ENCODE measurements at regions not wholly inside any gene's neighbourhood (a gene's known extent, or its start where the extent isn't known, plus 50 kb on each side); places are given as distances from the start of the nearest gene placed in this dataset.

DNA sequence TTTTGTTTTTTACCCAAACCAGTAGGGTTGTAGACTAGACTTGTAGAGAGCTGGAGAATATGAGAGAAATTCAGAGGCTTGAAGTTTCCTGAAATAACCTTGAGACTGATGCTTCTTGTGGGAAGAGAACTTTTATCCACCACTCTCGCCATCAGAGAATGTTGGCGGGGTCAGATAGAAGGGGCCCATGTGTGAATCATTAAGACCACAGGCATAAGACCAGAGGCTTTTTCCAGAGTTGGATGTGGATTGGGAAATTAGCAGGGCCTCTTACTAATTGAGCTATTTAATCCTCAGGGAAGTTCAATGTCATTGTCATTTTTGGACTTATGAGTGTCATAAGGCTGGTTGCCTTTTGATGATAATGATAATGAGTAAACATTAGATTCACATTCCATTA lies 246.9 kb upstream of the THRB start:
- Histone ChIP-seq H4K20me1 (ENCODE audit: control insufficient read depth, insufficient read depth) (no peaks in the 10 kb centered on the region), H3K4me3 (no peak overlapping the region), H3K27ac (ENCODE audit: control insufficient read depth, insufficient read depth) (no peak overlapping the region), H3K4me2 (ENCODE audit: control insufficient read depth, insufficient read depth) (no peak overlapping the region), H3K79me2 (ENCODE audit: control insufficient read depth, insufficient read depth, low read length) (no peaks in the 10 kb centered on the region), H3K4me1 (ENCODE audit: control insufficient read depth, insufficient read depth, low read length) (no peaks in the 10 kb centered on the region), H3K9ac (ENCODE audit: control insufficient read depth, insufficient read depth, low read length) (no peak overlapping the region), H3K36me3 (ENCODE audit: control insufficient read depth in 2 of 2, insufficient read depth in 2 of 2, low read length in 1 of 2) (no peaks in the 10 kb centered on the region), H3K27me3 (replicated peaks in 1 of 2; ENCODE audit: control insufficient read depth in 2 of 2, insufficient read depth in 2 of 2, low read length in 1 of 2) (no peaks in the 10 kb centered on the region), H3K9me3 (replicated peaks; ENCODE audit: control insufficient read depth, insufficient read depth, low read length) (no peaks in the 10 kb centered on the region), H2AFZ (ENCODE audit: control insufficient read depth, low read depth, low read length) (no peak overlapping the region)
- ATAC-seq = no peak
- TF ChIP-seq CREM (IDR thresholded peaks at IDR 0.05; ENCODE audit: low read depth) (no peak), DPF2 (IDR thresholded peaks at IDR 0.05) (no peak), RBBP5 (conservative IDR thresholded peaks at IDR 0.05) (no peak), HCFC1 (IDR thresholded peaks at IDR 0.05; ENCODE audit: low read length) (no peak), MEF2A (IDR thresholded peaks at IDR 0.05; ENCODE audit: insufficient read depth, low read depth, low read length) (no peak), TARDBP (IDR thresholded peaks at IDR 0.05; ENCODE audit: borderline replicate concordance) (no peak), NFXL1 (IDR thresholded peaks at IDR 0.05; ENCODE audit: borderline replicate concordance) (no peak), MYC (IDR thresholded peaks at IDR 0.05; ENCODE audit: insufficient read depth, insufficient read length, insufficient replicate concordance, low read length, severe bottlenecking) (no peak), RUNX3 (IDR thresholded peaks at IDR 0.05; ENCODE audit: low read length) (no peak), CBX3 (IDR thresholded peaks at IDR 0.05; ENCODE audit: borderline replicate concordance, low read depth) (no peak), CHD4 (IDR thresholded peaks at IDR 0.05) (no peak), HDAC2 (IDR thresholded peaks at IDR 0.05) (no peak), SREBF2 (IDR thresholded peaks at IDR 0.05; ENCODE audit: low read length) (no peak), STAT1 (conservative IDR thresholded peaks at IDR 0.05) (no peak), IKZF2 (IDR thresholded peaks at IDR 0.05) (no peak), SIN3A (IDR thresholded peaks at IDR 0.05; ENCODE audit: low read depth, low read length) (no peak)
- TF ChIP-seq, protein P1, sequence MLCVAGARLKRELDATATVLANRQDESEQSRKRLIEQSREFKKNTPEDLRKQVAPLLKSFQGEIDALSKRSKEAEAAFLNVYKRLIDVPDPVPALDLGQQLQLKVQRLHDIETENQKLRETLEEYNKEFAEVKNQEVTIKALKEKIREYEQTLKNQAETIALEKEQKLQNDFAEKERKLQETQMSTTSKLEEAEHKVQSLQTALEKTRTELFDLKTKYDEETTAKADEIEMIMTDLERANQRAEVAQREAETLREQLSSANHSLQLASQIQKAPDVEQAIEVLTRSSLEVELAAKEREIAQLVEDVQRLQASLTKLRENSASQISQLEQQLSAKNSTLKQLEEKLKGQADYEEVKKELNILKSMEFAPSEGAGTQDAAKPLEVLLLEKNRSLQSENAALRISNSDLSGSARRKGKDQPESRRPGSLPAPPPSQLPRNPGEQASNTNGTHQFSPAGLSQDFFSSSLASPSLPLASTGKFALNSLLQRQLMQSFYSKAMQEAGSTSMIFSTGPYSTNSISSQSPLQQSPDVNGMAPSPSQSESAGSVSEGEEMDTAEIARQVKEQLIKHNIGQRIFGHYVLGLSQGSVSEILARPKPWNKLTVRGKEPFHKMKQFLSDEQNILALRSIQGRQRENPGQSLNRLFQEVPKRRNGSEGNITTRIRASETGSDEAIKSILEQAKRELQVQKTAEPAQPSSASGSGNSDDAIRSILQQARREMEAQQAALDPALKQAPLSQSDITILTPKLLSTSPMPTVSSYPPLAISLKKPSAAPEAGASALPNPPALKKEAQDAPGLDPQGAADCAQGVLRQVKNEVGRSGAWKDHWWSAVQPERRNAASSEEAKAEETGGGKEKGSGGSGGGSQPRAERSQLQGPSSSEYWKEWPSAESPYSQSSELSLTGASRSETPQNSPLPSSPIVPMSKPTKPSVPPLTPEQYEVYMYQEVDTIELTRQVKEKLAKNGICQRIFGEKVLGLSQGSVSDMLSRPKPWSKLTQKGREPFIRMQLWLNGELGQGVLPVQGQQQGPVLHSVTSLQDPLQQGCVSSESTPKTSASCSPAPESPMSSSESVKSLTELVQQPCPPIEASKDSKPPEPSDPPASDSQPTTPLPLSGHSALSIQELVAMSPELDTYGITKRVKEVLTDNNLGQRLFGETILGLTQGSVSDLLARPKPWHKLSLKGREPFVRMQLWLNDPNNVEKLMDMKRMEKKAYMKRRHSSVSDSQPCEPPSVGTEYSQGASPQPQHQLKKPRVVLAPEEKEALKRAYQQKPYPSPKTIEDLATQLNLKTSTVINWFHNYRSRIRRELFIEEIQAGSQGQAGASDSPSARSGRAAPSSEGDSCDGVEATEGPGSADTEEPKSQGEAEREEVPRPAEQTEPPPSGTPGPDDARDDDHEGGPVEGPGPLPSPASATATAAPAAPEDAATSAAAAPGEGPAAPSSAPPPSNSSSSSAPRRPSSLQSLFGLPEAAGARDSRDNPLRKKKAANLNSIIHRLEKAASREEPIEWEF (IDR thresholded peaks at IDR 0.05; ENCODE audit: insufficient replicate concordance, low read depth, low read length) = no peak
- TF ChIP-seq, protein P2, sequence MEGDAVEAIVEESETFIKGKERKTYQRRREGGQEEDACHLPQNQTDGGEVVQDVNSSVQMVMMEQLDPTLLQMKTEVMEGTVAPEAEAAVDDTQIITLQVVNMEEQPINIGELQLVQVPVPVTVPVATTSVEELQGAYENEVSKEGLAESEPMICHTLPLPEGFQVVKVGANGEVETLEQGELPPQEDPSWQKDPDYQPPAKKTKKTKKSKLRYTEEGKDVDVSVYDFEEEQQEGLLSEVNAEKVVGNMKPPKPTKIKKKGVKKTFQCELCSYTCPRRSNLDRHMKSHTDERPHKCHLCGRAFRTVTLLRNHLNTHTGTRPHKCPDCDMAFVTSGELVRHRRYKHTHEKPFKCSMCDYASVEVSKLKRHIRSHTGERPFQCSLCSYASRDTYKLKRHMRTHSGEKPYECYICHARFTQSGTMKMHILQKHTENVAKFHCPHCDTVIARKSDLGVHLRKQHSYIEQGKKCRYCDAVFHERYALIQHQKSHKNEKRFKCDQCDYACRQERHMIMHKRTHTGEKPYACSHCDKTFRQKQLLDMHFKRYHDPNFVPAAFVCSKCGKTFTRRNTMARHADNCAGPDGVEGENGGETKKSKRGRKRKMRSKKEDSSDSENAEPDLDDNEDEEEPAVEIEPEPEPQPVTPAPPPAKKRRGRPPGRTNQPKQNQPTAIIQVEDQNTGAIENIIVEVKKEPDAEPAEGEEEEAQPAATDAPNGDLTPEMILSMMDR (IDR thresholded peaks at IDR 0.05 in 2 of 3, conservative IDR thresholded peaks at IDR 0.05 in 1 of 3; ENCODE audit: control insufficient read depth in 2 of 3, extremely low read depth in 1 of 3, insufficient read depth in 1 of 3, low read depth in 3 of 3, low read length in 3 of 3) = no peak
- TF ChIP-seq, protein P3, sequence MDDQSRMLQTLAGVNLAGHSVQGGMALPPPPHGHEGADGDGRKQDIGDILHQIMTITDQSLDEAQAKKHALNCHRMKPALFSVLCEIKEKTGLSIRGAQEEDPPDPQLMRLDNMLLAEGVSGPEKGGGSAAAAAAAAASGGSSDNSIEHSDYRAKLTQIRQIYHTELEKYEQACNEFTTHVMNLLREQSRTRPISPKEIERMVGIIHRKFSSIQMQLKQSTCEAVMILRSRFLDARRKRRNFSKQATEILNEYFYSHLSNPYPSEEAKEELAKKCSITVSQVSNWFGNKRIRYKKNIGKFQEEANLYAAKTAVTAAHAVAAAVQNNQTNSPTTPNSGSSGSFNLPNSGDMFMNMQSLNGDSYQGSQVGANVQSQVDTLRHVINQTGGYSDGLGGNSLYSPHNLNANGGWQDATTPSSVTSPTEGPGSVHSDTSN (IDR thresholded peaks at IDR 0.05; ENCODE audit: insufficient replicate concordance, low read depth, low read length) = no peak
- ChIA-PET SMC1A (ENCODE audit: uncharacterized antibody, unreplicated experiment) (no interaction called here), RAD21 (ENCODE audit: unreplicated experiment) (no interaction called here), CTCF (no interaction called here), POLR2A (no interaction called here)
- in situ Hi-C loops (cut with MboI) (no loop called here), intact Hi-C loops (cut with micrococcal nuclease; ENCODE audit: unreplicated experiment) (no loop called here)
- BruUV-seq (replicated peaks) = no TSS peak
- 29% methylated on average over 2 of the region's 2 CpGs for WGBS (ENCODE audit: insufficient coverage, insufficient replicate concordance, low lambda C conversion rate, missing lambda C conversion rate)
- DNase-seq (ENCODE audit: low read depth, low spot score) = no peak
- no peak for FAIRE-seq

Measured in GM12878 (cell line).